AG09309 (cell line): ENCODE measurements at regions not wholly inside any gene's neighbourhood (a gene's known extent, or its start where the extent isn't known, plus 50 kb on each side); places are given as distances from the start of the nearest gene placed in this dataset.

Experiments
- DNase-seq: peaks from one replicate; pipeline ENCODE4 v3.0.0-alpha.2; 2010; ENCODE audit warnings: low read depth
- H3K4me3 ChIP-seq: 2 replicates; pipeline ENCODE4 v1.5.1; 2011; ENCODE audit warnings: mild to moderate bottlenecking, low read depth, low read length, moderate library complexity; ENCODE audit not compliant: control insufficient read depth
- TF ChIP-seq, protein P1 (sequence below): IDR thresholded peaks from 2 replicates; pipeline ENCODE4 v1.5.1; 2011; ENCODE audit warnings: mild to moderate bottlenecking, low read depth, low read length, inconsistent platforms; ENCODE audit not compliant: insufficient read depth, control insufficient read depth; ENCODE audit errors: missing control alignments

DNA sequence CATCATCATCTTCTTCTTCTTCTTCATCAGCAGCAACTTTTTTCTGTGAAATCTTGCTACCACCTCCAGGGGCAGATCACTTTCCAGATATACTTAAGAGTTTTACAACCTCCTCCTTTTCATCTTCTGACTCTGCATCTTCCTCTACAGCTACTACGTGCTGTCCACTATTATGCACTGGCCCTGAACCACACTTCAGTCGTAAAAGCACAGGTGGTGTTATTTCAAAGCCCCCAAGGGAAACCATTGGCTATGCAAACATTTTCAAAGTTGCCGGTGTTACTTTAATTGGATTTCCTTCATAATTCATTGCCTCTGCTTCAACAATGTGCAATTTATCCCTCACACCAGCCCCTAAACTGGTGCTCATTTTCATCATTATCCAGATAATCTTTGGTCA is 75.0 kb downstream of the POLR1D start:
- TF ChIP-seq, protein P1, sequence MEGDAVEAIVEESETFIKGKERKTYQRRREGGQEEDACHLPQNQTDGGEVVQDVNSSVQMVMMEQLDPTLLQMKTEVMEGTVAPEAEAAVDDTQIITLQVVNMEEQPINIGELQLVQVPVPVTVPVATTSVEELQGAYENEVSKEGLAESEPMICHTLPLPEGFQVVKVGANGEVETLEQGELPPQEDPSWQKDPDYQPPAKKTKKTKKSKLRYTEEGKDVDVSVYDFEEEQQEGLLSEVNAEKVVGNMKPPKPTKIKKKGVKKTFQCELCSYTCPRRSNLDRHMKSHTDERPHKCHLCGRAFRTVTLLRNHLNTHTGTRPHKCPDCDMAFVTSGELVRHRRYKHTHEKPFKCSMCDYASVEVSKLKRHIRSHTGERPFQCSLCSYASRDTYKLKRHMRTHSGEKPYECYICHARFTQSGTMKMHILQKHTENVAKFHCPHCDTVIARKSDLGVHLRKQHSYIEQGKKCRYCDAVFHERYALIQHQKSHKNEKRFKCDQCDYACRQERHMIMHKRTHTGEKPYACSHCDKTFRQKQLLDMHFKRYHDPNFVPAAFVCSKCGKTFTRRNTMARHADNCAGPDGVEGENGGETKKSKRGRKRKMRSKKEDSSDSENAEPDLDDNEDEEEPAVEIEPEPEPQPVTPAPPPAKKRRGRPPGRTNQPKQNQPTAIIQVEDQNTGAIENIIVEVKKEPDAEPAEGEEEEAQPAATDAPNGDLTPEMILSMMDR, result no peak
- DNase-seq, result no peak
- no peak overlapping the region for H3K4me3 ChIP-seq

DNA sequence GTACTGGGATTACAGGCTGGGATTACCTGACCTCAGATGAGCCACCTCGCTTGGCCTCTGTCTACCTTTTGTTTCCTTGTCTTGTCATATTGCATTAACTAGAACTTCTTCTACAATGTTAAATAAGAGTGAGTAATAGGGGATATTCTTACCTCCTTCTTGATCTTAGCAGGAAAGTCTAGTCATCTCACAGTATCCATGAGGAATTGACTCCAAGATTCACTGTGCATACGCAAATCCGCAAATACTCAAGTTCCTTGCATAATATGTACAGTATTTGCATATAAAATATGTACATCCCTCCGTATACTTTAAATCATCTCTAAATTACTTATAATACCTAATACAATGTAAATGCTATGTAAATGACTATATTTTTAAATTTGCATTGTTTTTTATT is 78.3 kb downstream of the POLR1D start:
- no peak for DNase-seq
- no peak overlapping the region for H3K4me3 ChIP-seq
- TF ChIP-seq, protein P1, result no peak

DNA sequence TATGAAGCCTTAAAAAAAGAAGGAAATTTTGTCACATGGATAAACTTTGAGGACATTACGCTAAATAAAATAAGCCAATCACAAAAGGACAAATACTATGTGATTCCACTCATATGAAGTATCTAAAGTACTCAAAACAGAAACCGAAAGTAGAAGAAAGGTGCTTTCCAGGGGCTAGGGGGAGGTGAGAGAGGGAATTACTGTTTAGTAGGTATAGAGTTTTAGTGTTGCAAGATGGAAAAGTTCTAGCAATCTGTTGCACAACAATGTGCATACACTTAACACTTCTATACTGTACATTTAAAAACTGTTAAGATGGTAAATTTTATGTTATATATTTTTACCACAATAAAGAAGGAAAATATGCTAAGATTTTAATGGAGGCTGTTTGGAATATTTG is 83.0 kb downstream of the POLR1D start:
- no peak overlapping the region for H3K4me3 ChIP-seq
- TF ChIP-seq, protein P1, result no peak
- no peak for DNase-seq

DNA sequence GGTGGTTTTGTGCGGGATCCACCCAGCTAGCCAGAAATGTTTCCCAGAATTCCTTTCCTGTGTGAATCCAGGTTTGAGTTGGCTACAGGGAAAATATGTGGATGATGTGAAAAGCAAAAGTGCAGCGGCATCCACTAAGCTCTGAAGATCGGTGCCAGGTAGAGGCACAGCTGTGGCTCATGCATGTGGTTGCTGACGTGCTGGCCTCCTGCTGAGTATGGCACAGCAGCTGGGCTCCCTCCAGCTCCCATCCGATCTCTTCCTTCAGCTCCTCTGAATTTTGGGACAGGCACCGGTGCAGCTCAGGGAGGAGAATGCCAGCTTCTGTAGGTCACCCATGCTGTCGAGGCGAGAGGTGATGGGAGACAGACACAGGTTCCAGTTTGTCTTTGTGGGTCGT is 84.0 kb upstream of the GSX1 start:
- no peak for DNase-seq
- no peak overlapping the region for H3K4me3 ChIP-seq
- TF ChIP-seq, protein P1, result no peak

DNA sequence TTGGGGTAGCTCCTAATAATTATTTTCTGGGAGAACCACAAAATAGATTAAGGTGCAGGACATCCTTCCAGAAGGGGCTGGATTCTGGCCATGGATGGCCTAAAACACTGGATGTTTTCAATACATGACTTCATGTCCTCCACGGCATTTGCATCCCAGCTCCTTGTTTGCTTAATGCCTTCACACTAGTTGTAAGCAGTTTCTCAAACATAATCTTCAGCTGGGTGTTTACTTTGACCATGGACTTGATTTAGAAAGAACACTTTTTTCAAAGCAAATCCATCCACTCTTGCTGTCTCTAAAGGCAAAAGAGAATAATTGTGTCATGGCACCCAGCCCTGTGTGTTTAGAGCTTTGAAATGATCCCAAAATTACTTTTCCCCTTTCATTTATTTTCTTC is 82.5 kb upstream of the GSX1 start:
- no peak overlapping the region for H3K4me3 ChIP-seq
- TF ChIP-seq, protein P1, result no peak
- no peak for DNase-seq

DNA sequence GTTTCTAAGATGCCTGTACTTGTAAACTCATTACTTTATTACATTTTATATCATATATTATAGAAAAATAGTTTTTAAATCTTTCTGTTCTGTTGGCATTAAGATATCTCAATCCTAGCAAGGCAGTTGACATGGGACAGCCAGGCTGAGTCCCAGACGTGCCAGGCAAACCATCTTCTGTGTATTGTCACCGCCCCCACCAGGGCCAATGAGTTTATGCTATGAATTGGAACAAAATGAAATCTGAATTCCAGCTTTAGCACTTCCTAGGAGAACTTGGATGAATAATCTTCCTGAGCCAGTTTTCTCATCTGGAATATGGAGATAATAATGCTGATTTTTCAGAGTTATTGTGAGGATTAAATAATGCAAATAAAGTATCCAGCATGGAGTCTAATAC is 79.9 kb upstream of the GSX1 start:
- no peak overlapping the region for H3K4me3 ChIP-seq
- no peak for DNase-seq
- TF ChIP-seq, protein P1, result peak; percentile 10

DNA sequence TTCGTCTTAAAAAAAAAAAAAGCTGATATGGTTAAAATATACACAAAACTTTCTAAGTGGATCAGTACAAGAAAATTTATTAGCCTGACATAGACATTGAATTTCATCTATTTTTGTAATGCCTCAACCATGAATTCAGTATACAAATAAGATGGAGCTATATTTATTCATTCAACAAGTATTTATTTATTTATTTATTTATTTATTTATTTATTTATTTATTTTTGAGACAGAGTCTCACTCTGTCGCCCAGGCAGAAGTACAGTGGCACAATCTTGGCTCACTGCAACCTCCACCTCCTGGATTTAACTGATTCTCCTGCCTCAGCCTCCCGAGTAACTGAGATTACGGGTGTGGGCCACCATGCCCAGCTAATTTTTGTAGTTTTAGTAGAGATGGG is 78.5 kb upstream of the GSX1 start:
- DNase-seq, result no peak
- TF ChIP-seq, protein P1, result no peak
- H3K4me3 ChIP-seq, result no peak overlapping the region
